HEK293 (cell line): ENCODE measurements at regions not wholly inside any gene's neighbourhood (a gene's known extent, or its start where the extent isn't known, plus 50 kb on each side); places are given as distances from the start of the nearest gene placed in this dataset.

Experiments used
- CTCF ChIA-PET: fragments of 350-600 bp; formaldehyde crosslinking; extraction: SDS; loops from one replicate; lab custom pipeline; 2021; ENCODE audit warnings: antibody characterized with exemption; lab: Yijun Ruan, JAX
- POLR2A ChIA-PET: fragments of 300-600 bp; formaldehyde crosslinking; extraction: SDS; loops from one replicate; lab custom pipeline; 2020; ENCODE audit warnings: antibody characterized with exemption, inconsistent platforms; lab: Yijun Ruan, JAX
- H3K27ac ChIP-seq: fragments of 200-500 bp; sonication (Bioruptor generic); 2 replicates; pipeline ENCODE4 v1.5.1; 2014; ENCODE audit warnings: low read depth, low read length, control low read depth, inconsistent platforms; ENCODE audit errors: extremely low read depth
- H3K36me3 ChIP-seq, 2 experiments: fragments of 200-500 bp in 1 of 2; sonication (Bioruptor generic) in 1 of 2; 1 replicate in 1 of 2; 2 replicates in 1 of 2; pipeline ENCODE4 v1.5.1; 2014 to 2017; ENCODE audit warnings: inconsistent platforms in 2 of 2, low read length in 2 of 2; ENCODE audit not compliant: control insufficient read depth in 2 of 2, insufficient read depth in 1 of 2
- H3K4me1 ChIP-seq: fragments of 200-500 bp; sonication (Bioruptor generic); 2 replicates; pipeline ENCODE4 v1.5.1; 2014; ENCODE audit warnings: mild to moderate bottlenecking, low read length, inconsistent platforms; ENCODE audit not compliant: control insufficient read depth, insufficient read depth
- H3K4me3 ChIP-seq: 2 replicates; pipeline ENCODE4 v1.5.1; 2011; ENCODE audit warnings: low read depth, mild to moderate bottlenecking, control low read depth, low read length, moderate library complexity
- H3K9me3 ChIP-seq: fragments of 200-500 bp; sonication (Bioruptor generic); 2 replicates; pipeline ENCODE4 v1.5.1; 2014; ENCODE audit warnings: low read depth, low read length, inconsistent platforms; ENCODE audit not compliant: control insufficient read depth, insufficient read depth
- BCL11A ChIP-seq: fragments of 450-650 bp; formaldehyde crosslinking; IDR thresholded peaks from 2 replicates; pipeline ENCODE4 v1.5.1; 2016; ENCODE audit warnings: low read depth, missing biosample characterization, missing genetic modification characterization
- KLF16 ChIP-seq: fragments of 450-650 bp; formaldehyde crosslinking; IDR thresholded peaks from 2 replicates; pipeline ENCODE4 v1.5.1; 2017; ENCODE audit warnings: missing biosample characterization, missing genetic modification characterization
- PBX3 ChIP-seq: sonication (generic); formaldehyde crosslinking; IDR thresholded peaks from 2 replicates; pipeline ENCODE4 v1.8.1; 2022; ENCODE audit warnings: mild to moderate bottlenecking, moderate library complexity, missing genetic modification reagents
- REPIN1 ChIP-seq: fragments of 450-650 bp; formaldehyde crosslinking; IDR thresholded peaks from 2 replicates; pipeline ENCODE4 v1.5.1; 2017; ENCODE audit warnings: missing biosample characterization, missing genetic modification characterization, low read depth
- SETDB1 ChIP-seq: IDR thresholded peaks from one replicate; pipeline ENCODE4 v1.6.1; 2017; ENCODE audit warnings: mild to moderate bottlenecking, low read length, moderate library complexity, mixed read lengths; ENCODE audit not compliant: insufficient read length
- SP3 ChIP-seq: fragments of 450-650 bp; formaldehyde crosslinking; IDR thresholded peaks from 2 replicates; pipeline ENCODE4 v1.5.1; 2016; ENCODE audit warnings: missing biosample characterization, missing genetic modification characterization
- ZBTB1 ChIP-seq: fragments of 450-650 bp; formaldehyde crosslinking; IDR thresholded peaks from 2 replicates; pipeline ENCODE4 v1.5.1; 2016; ENCODE audit warnings: missing biosample characterization, missing genetic modification characterization
- ZFP3 ChIP-seq: fragments of 450-650 bp; formaldehyde crosslinking; IDR thresholded peaks from 2 replicates; pipeline ENCODE4 v1.5.1; 2016; ENCODE audit warnings: low read depth, missing biosample characterization, missing genetic modification characterization
- ZNF146 ChIP-seq: fragments of 450-650 bp; formaldehyde crosslinking; IDR thresholded peaks from 2 replicates; pipeline ENCODE4 v1.5.1; 2016; ENCODE audit warnings: missing biosample characterization, missing genetic modification characterization
- ZNF169 ChIP-seq: fragments of 450-650 bp; formaldehyde crosslinking; IDR thresholded peaks from 2 replicates; pipeline ENCODE4 v1.5.1; 2016; ENCODE audit warnings: missing biosample characterization, missing genetic modification characterization
- ZNF2 ChIP-seq: fragments of 450-650 bp; formaldehyde crosslinking; IDR thresholded peaks from 2 replicates; pipeline ENCODE4 v1.5.1; 2016; ENCODE audit warnings: missing biosample characterization, missing genetic modification characterization
- ZNF248 ChIP-seq: fragments of 450-650 bp; formaldehyde crosslinking; IDR thresholded peaks from 2 replicates; pipeline ENCODE4 v1.5.1; 2017; ENCODE audit warnings: missing biosample characterization, missing genetic modification characterization
- ZNF433 ChIP-seq: fragments of 450-650 bp; formaldehyde crosslinking; IDR thresholded peaks from 2 replicates; pipeline ENCODE4 v1.5.1; 2016; ENCODE audit warnings: missing biosample characterization, missing genetic modification characterization, low read depth
- ZNF549 ChIP-seq: fragments of 450-650 bp; IDR thresholded peaks from 2 replicates; pipeline ENCODE4 v1.5.1; 2018; ENCODE audit warnings: missing biosample characterization, missing genetic modification characterization, mild to moderate bottlenecking, inconsistent platforms, moderate library complexity
- ZNF560 ChIP-seq: fragments of 450-650 bp; formaldehyde crosslinking; IDR thresholded peaks from 2 replicates; pipeline ENCODE4 v1.5.1; 2017; ENCODE audit warnings: missing biosample characterization, missing genetic modification characterization, borderline replicate concordance
- ZNF571 ChIP-seq: fragments of 450-650 bp; formaldehyde crosslinking; IDR thresholded peaks from 2 replicates; pipeline ENCODE4 v1.5.0; 2017; ENCODE audit warnings: missing biosample characterization, missing genetic modification characterization
- ZNF626 ChIP-seq: fragments of 450-650 bp; sonication (Bioruptor Pico); formaldehyde crosslinking; IDR thresholded peaks from 2 replicates; pipeline ENCODE4 v1.5.1; 2018; ENCODE audit warnings: missing biosample characterization, missing genetic modification characterization, inconsistent platforms
- ZNF707 ChIP-seq: fragments of 450-650 bp; formaldehyde crosslinking; IDR thresholded peaks from 2 replicates; pipeline ENCODE4 v1.5.1; 2016; ENCODE audit warnings: missing biosample characterization, missing genetic modification characterization
- TF ChIP-seq, protein P1 (sequence below): fragments of 450-650 bp; formaldehyde crosslinking; IDR thresholded peaks from 2 replicates; pipeline ENCODE4 v1.5.1; 2017; ENCODE audit warnings: missing biosample characterization, missing genetic modification characterization
- TF ChIP-seq, protein P2 (sequence below): fragments of 450-650 bp; formaldehyde crosslinking; IDR thresholded peaks from 2 replicates; pipeline ENCODE4 v1.5.1; 2016; ENCODE audit warnings: missing biosample characterization, missing genetic modification characterization, borderline replicate concordance
- TF ChIP-seq, protein P3 (sequence below): fragments of 450-650 bp; formaldehyde crosslinking; IDR thresholded peaks from 2 replicates; pipeline ENCODE4 v1.5.1; 2016; ENCODE audit warnings: missing biosample characterization, missing genetic modification characterization
- TF ChIP-seq, protein P4 (sequence below): fragments of 450-650 bp; formaldehyde crosslinking; IDR thresholded peaks from 2 replicates; pipeline ENCODE4 v1.5.1; 2016; ENCODE audit warnings: missing biosample characterization, missing genetic modification characterization

DNA sequence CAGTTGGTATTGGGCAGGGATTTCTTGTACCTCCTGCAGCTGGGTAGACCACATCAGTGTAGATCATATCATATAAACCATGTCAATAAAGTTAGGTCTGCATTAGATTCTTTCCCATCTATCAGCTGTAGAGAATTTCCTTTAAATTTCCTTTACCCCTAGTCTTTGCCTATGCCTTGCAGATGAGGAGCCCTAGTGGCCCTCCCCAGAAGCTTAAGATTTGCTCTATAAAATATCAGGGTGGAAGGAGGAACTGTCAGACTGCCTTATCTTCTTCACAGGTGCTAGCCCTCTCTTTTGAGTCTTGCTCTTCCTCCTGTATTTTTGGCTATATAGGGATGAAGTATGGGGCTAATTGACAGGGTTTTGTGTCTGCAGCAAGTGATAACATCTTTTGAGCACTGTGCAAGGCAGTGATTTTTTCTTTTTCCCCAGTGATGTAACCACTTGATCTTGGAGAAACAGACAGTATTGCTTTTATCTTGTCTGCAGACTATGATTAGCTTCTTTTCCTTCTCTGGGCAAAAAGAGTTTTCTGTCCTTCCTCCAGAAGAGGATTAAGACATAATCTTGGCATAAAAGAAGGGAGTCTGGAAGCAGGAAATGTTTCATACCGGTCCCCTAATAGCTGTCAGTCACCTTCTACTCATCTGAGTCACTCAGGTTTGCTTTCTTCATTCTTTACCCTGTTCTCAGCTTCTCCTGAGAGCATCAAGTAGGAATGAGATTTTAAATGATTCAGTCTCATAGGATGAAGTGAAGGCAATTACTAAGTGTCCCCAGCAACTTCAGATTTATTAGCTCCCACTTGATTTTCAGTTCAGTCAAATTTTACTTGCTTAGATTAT, 286.4 kb downstream of the CDH19 start (continued):
- TF ChIP-seq ZNF2 (tag by site-specific recombination), result no peak
- no peak for TF ChIP-seq ZBTB1 (tag by site-specific recombination)
- no peak for TF ChIP-seq ZNF169 (tag by site-specific recombination)
- TF ChIP-seq, protein P1, sequence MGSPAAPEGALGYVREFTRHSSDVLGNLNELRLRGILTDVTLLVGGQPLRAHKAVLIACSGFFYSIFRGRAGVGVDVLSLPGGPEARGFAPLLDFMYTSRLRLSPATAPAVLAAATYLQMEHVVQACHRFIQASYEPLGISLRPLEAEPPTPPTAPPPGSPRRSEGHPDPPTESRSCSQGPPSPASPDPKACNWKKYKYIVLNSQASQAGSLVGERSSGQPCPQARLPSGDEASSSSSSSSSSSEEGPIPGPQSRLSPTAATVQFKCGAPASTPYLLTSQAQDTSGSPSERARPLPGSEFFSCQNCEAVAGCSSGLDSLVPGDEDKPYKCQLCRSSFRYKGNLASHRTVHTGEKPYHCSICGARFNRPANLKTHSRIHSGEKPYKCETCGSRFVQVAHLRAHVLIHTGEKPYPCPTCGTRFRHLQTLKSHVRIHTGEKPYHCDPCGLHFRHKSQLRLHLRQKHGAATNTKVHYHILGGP (tag by site-specific recombination), result no peak
- TF ChIP-seq ZNF571 (tag by site-specific recombination), result no peak

DNA sequence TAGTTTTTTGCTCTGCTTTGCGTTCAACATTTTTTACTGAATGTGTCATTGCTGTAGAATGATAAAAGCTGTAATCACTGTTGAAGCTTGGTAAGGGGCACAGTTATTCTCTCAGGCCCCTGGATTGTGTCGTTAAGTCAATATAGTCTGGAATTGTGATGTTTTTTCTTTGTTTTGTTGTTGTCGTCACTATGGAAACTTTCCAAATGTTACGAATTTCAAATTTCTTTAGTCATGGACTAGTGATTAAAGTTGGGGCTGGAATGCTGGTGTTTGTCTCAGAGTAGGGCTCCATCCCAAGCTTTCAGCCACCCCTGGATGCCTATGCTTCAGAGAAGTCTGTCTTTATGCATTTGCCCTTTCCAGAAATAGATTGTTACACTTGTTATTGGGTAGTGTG, 287.2 kb downstream of the CDH19 start:
- POLR2A ChIA-PET, result no interaction called here
- Histone ChIP-seq H3K9me3 (no peaks in the 10 kb centered on the region), H3K4me1 (no peaks in the 10 kb centered on the region), H3K27ac (no peak overlapping the region), H3K4me3 (no peak overlapping the region), H3K36me3 (no peaks in the 10 kb centered on the region)
- no peak for TF ChIP-seq BCL11A (tag by site-specific recombination)
- no peak for TF ChIP-seq PBX3
- TF ChIP-seq, protein P2, sequence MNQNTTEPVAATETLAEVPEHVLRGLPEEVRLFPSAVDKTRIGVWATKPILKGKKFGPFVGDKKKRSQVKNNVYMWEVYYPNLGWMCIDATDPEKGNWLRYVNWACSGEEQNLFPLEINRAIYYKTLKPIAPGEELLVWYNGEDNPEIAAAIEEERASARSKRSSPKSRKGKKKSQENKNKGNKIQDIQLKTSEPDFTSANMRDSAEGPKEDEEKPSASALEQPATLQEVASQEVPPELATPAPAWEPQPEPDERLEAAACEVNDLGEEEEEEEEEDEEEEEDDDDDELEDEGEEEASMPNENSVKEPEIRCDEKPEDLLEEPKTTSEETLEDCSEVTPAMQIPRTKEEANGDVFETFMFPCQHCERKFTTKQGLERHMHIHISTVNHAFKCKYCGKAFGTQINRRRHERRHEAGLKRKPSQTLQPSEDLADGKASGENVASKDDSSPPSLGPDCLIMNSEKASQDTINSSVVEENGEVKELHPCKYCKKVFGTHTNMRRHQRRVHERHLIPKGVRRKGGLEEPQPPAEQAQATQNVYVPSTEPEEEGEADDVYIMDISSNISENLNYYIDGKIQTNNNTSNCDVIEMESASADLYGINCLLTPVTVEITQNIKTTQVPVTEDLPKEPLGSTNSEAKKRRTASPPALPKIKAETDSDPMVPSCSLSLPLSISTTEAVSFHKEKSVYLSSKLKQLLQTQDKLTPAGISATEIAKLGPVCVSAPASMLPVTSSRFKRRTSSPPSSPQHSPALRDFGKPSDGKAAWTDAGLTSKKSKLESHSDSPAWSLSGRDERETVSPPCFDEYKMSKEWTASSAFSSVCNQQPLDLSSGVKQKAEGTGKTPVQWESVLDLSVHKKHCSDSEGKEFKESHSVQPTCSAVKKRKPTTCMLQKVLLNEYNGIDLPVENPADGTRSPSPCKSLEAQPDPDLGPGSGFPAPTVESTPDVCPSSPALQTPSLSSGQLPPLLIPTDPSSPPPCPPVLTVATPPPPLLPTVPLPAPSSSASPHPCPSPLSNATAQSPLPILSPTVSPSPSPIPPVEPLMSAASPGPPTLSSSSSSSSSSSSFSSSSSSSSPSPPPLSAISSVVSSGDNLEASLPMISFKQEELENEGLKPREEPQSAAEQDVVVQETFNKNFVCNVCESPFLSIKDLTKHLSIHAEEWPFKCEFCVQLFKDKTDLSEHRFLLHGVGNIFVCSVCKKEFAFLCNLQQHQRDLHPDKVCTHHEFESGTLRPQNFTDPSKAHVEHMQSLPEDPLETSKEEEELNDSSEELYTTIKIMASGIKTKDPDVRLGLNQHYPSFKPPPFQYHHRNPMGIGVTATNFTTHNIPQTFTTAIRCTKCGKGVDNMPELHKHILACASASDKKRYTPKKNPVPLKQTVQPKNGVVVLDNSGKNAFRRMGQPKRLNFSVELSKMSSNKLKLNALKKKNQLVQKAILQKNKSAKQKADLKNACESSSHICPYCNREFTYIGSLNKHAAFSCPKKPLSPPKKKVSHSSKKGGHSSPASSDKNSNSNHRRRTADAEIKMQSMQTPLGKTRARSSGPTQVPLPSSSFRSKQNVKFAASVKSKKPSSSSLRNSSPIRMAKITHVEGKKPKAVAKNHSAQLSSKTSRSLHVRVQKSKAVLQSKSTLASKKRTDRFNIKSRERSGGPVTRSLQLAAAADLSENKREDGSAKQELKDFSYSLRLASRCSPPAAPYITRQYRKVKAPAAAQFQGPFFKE (tag by site-specific recombination), result no peak
- no peak for TF ChIP-seq ZFP3 (tag by site-specific recombination)
- TF ChIP-seq ZNF248 (tag by site-specific recombination), result no peak
- no peak for TF ChIP-seq REPIN1 (tag by site-specific recombination)
- no peak for TF ChIP-seq ZNF433
- no peak for TF ChIP-seq ZNF146
- no peak for TF ChIP-seq ZNF549 (tag by site-specific recombination)
- no peak for TF ChIP-seq KLF16
- TF ChIP-seq, protein P3, sequence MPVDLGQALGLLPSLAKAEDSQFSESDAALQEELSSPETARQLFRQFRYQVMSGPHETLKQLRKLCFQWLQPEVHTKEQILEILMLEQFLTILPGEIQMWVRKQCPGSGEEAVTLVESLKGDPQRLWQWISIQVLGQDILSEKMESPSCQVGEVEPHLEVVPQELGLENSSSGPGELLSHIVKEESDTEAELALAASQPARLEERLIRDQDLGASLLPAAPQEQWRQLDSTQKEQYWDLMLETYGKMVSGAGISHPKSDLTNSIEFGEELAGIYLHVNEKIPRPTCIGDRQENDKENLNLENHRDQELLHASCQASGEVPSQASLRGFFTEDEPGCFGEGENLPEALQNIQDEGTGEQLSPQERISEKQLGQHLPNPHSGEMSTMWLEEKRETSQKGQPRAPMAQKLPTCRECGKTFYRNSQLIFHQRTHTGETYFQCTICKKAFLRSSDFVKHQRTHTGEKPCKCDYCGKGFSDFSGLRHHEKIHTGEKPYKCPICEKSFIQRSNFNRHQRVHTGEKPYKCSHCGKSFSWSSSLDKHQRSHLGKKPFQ (tag by site-specific recombination), result no peak
- no peak for TF ChIP-seq SETDB1
- TF ChIP-seq ZNF707 (tag by site-specific recombination), result no peak
- TF ChIP-seq, protein P4, sequence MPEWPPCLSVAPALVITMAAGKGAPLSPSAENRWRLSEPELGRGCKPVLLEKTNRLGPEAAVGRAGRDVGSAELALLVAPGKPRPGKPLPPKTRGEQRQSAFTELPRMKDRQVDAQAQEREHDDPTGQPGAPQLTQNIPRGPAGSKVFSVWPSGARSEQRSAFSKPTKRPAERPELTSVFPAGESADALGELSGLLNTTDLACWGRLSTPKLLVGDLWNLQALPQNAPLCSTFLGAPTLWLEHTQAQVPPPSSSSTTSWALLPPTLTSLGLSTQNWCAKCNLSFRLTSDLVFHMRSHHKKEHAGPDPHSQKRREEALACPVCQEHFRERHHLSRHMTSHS (tag by site-specific recombination), result no peak
- TF ChIP-seq ZNF626 (tag by site-specific recombination), result no peak
- TF ChIP-seq, protein P1 (tag by site-specific recombination), result no peak
- no peak for TF ChIP-seq SP3 (tag by site-specific recombination)
- TF ChIP-seq ZNF560 (tag by site-specific recombination), result no peak
- CTCF ChIA-PET, result interaction anchor here (0.6 kb wide), 1 partner anchor 173 kb away, joined by 3 read pairs; no protein-coding TSS in a partner anchor
